ENCODE measurements at regions not wholly inside any gene's neighbourhood (a gene's known extent, or its start where the extent isn't known, plus 50 kb on each side); places are given as distances from the start of the nearest gene placed in this dataset.

DNA sequence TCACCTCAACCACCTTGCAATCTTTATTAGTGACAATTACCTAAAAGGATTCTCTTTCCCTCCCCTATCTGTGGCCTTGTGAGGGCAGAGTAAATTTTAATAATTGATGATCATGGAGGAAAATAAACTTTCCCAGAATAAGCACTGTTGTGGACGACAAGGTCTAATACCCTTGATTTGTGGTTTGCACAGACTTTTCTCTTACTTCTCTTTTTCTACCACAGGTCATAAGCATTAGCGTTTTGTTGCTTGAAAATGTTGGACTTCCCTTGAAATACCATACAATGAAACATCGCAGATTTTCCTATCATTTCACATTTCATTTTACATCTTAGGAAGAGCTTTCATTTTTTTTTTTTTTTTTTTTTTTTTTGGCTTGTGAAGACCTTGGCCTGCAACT is 188.1 kb upstream of the TMEM72 start:
- no peak for DNase-seq (ENCODE audit: extremely low spot score in 2 of 2)
- Histone ChIP-seq H3K9me3 (no peaks in the 10 kb centered on the region), H3K36me3 (no peaks in the 10 kb centered on the region), H3K27ac (no peak overlapping the region), H3K4me1 (peaks cover 8% of the 10 kb centered on the region), H3K4me3 (no peak overlapping the region), H3K27me3 (no peaks in the 10 kb centered on the region)
- TF ChIP-seq CTCF (IDR thresholded peaks at IDR 0.05) (no peak), POLR2A (IDR thresholded peaks at IDR 0.05) (no peak), POLR2AphosphoS5 (IDR thresholded peaks at IDR 0.05; ENCODE audit: insufficient read depth in 1 of 2, low read depth in 1 of 2) (no peak)
- intact Hi-C loops (cut with DNase I) = no loop called here

DNA sequence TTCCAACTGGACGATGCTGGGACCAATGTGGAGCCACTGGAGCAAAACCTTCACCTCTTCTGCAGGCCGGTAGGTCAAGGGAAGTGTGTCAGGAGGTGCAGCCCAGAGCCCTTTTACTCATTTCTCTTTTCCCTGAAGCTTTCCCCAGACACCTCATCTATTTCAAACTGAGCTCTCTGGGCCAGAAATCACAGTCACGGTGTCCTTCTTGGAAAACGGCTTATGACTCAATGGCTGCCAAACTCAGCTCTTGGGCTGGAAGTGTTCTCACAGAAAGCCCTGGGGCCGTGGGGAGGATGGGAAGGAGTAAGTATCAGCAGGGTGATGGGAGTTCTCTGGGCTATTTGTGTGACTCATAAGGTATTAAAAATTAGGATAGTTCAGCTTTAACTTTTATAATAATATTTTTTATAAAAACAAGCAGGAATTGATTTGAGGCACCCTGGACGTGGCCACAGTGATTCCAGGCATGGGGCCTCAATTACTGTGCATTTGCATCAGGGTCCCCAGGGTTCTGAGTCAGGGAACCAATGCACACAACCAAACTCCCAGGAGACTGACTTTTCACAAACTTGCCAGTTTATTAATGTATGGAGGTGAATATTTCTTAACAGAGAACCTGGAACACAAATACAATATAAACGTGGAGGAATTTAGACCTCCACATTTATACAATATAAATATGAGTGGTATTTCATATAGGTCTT is 187.4 kb upstream of the TMEM72 start:
- no peaks in the 10 kb centered on the region for H3K27me3 ChIP-seq
- no peak overlapping the region for H3K4me3 ChIP-seq
- H3K4me1 ChIP-seq = peaks cover 8% of the 10 kb centered on the region
- no peaks in the 10 kb centered on the region for H3K36me3 ChIP-seq
- DNase-seq (ENCODE audit: extremely low spot score in 2 of 2) = no peak
- H3K9me3 ChIP-seq = no peaks in the 10 kb centered on the region
- intact Hi-C loops (cut with DNase I) = no loop called here
- no peak overlapping the region for H3K27ac ChIP-seq
- TF ChIP-seq POLR2A (IDR thresholded peaks at IDR 0.05) (no peak), CTCF (IDR thresholded peaks at IDR 0.05) (no peak), POLR2AphosphoS5 (IDR thresholded peaks at IDR 0.05; ENCODE audit: insufficient read depth in 1 of 2, low read depth in 1 of 2) (no peak)

DNA sequence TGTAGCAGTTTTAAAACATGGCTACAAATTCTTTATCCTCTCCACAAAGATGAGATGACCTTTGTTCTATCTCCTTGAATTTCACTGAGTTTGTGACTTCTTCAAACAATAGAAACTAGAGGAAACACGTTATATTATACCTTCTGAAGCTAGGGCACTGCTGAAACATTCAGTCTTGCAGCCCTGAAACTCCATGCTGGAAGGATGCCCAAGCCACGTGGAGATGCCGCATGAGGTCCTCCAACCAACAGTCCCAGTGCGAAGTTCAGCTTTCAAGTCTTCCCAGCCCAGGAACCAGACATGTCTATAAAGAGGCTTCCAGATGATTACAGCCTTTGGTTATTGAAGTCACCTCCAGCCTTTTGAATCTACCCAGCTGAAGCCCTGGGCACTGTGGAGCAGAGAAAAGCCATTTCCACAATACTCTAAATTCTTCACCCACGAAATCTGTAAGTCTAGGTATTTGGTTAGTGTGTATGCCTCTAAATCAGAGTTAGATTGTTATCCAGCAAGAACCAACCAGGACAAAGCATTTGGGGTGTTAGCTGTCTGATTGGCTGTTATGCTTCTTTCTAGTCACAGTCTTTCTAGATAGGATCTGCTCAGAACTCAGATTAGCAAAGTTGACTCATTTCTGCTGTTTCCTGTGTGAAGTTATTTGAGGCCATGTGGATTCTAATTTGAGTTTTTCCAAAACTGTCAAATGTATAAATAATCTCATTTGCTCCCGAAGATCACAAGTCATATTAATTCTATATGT is 186.5 kb upstream of the TMEM72 start:
- H3K4me1 ChIP-seq = peaks cover 8% of the 10 kb centered on the region
- H3K27ac ChIP-seq = no peak overlapping the region
- H3K27me3 ChIP-seq = no peaks in the 10 kb centered on the region
- intact Hi-C loops (cut with DNase I) = no loop called here
- no peak for DNase-seq (ENCODE audit: extremely low spot score in 2 of 2)
- H3K4me3 ChIP-seq = no peak overlapping the region
- no peak for TF ChIP-seq POLR2A (IDR thresholded peaks at IDR 0.05)
- TF ChIP-seq POLR2AphosphoS5 (IDR thresholded peaks at IDR 0.05; ENCODE audit: insufficient read depth in 1 of 2, low read depth in 1 of 2) = no peak
- TF ChIP-seq CTCF (IDR thresholded peaks at IDR 0.05) = no peak
- H3K9me3 ChIP-seq = no peaks in the 10 kb centered on the region
- H3K36me3 ChIP-seq = no peaks in the 10 kb centered on the region

DNA sequence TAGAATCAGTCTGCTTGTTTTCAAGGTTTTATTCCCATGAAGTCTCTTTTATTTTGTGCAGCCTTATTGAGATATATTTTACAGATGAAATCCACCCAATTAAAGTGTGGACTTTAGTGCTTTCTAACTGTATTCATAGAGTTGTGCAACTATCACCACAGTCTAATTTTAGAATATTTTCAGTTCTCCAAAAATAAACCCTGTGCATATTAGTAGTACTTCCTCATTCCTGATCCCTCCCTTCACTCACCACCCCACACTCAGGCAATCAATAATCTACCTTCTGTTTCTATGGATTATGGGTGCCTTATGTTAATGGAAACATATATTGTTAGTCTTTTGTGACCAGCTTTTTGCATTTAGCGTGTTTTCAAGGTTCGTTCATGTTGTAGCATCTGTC is 185.7 kb upstream of the TMEM72 start:
- Histone ChIP-seq H3K4me3 (no peak overlapping the region), H3K9me3 (no peaks in the 10 kb centered on the region), H3K27ac (no peak overlapping the region), H3K27me3 (no peaks in the 10 kb centered on the region), H3K4me1 (peaks cover 8% of the 10 kb centered on the region), H3K36me3 (no peaks in the 10 kb centered on the region)
- intact Hi-C loops (cut with DNase I) = no loop called here
- TF ChIP-seq POLR2A (IDR thresholded peaks at IDR 0.05) (no peak), POLR2AphosphoS5 (IDR thresholded peaks at IDR 0.05; ENCODE audit: insufficient read depth in 1 of 2, low read depth in 1 of 2) (no peak), CTCF (IDR thresholded peaks at IDR 0.05) (no peak)
- no peak for DNase-seq (ENCODE audit: extremely low spot score in 2 of 2)

DNA sequence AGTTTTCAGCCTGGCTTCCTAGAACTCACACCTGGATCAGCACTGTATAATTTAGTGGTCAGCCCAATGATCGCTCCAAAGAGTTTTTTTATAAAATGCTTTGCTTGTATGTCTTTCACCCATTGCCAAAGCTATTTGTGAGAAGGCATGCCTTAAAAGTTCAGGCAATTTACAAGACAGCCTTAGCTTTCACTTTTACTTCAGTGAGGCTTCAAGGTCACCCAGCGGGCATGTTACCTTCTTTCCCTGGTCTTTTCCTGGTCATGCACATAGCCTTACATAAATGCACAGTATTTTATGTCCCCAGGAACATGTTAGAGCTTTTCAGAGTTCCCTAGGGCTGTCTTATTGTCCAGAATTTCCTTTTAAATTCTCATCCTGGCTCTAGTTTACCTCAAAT is 179.9 kb upstream of the TMEM72 start:
- H3K4me3 ChIP-seq = no peak overlapping the region
- intact Hi-C loops (cut with DNase I) = no loop called here
- TF ChIP-seq CTCF (IDR thresholded peaks at IDR 0.05) = no peak
- TF ChIP-seq POLR2AphosphoS5 (IDR thresholded peaks at IDR 0.05; ENCODE audit: insufficient read depth in 1 of 2, low read depth in 1 of 2) = no peak
- TF ChIP-seq POLR2A (IDR thresholded peaks at IDR 0.05) = no peak
- H3K9me3 ChIP-seq = no peaks in the 10 kb centered on the region
- H3K27ac ChIP-seq = no peak overlapping the region
- H3K4me1 ChIP-seq = no peaks in the 10 kb centered on the region
- no peaks in the 10 kb centered on the region for H3K27me3 ChIP-seq
- no peaks in the 10 kb centered on the region for H3K36me3 ChIP-seq
- DNase-seq (ENCODE audit: extremely low spot score in 2 of 2) = no peak

Measured in vagina (tissue), 2 donors.